ENCODE measurements at regions not wholly inside any gene's neighbourhood (a gene's known extent, or its start where the extent isn't known, plus 50 kb on each side); places are given as distances from the start of the nearest gene placed in this dataset.

- no peaks in the 10 kb centered on the region for H3K27me3 ChIP-seq (ENCODE audit: control insufficient read depth, insufficient read depth, low read length)
- H3K9ac ChIP-seq (ENCODE audit: low read length in 3 of 3): no peak overlapping the region
- TF ChIP-seq CTCF (IDR thresholded peaks at IDR 0.05; ENCODE audit: borderline replicate concordance, extremely low read depth, insufficient read depth): no peak
- FAIRE-seq (no peak), DNase-seq (no peak)
- H3K27ac ChIP-seq (ENCODE audit: low read depth in 2 of 2, low read length in 2 of 2): no peak overlapping the region
- no peaks in the 10 kb centered on the region for H3K36me3 ChIP-seq (ENCODE audit: control insufficient read depth in 2 of 3, insufficient read depth in 3 of 3, low read length in 3 of 3)
- H3K4me3 ChIP-seq (ENCODE audit: low read length in 3 of 3): no peak overlapping the region
- no peaks in the 10 kb centered on the region for H3K4me1 ChIP-seq (ENCODE audit: control insufficient read depth in 2 of 3, insufficient read depth in 2 of 3, low read depth in 1 of 3, low read length in 3 of 3)
- H3K9me3 ChIP-seq (ENCODE audit: control insufficient read depth in 2 of 3, insufficient read depth in 1 of 3, low read length in 3 of 3): no peaks in the 10 kb centered on the region
- intact Hi-C loops (cut with DNase I): no loop called here
Measured at GRCh38 chr16:49150341-49150740, 131.3 kb downstream of the CBLN1 start.

- FAIRE-seq: no peak
- no peaks in the 10 kb centered on the region for H3K9me3 ChIP-seq (ENCODE audit: control insufficient read depth in 2 of 3, insufficient read depth in 1 of 3, low read length in 3 of 3)
- H3K27me3 ChIP-seq (ENCODE audit: control insufficient read depth, insufficient read depth, low read length): no peaks in the 10 kb centered on the region
- no peaks in the 10 kb centered on the region for H3K4me1 ChIP-seq (ENCODE audit: control insufficient read depth in 2 of 3, insufficient read depth in 2 of 3, low read depth in 1 of 3, low read length in 3 of 3)
- intact Hi-C loops (cut with DNase I): no loop called here
- H3K27ac ChIP-seq (ENCODE audit: low read depth in 2 of 2, low read length in 2 of 2): no peak overlapping the region
- H3K36me3 ChIP-seq (ENCODE audit: control insufficient read depth in 2 of 3, insufficient read depth in 3 of 3, low read length in 3 of 3): no peaks in the 10 kb centered on the region
- no peak for DNase-seq
- no peak for TF ChIP-seq CTCF (IDR thresholded peaks at IDR 0.05; ENCODE audit: borderline replicate concordance, extremely low read depth, insufficient read depth)
- no peak overlapping the region for H3K4me3 ChIP-seq (ENCODE audit: low read length in 3 of 3)
- no peak overlapping the region for H3K9ac ChIP-seq (ENCODE audit: low read length in 3 of 3)
Measured at GRCh38 chr16:49148410-49148809, 133.2 kb downstream of the CBLN1 start.

GRCh38 chr16:49140618-49141017 is 141.0 kb downstream of the CBLN1 start:
- intact Hi-C loops (cut with DNase I): no loop called here
- Histone ChIP-seq H3K27me3 (ENCODE audit: control insufficient read depth, insufficient read depth, low read length) (no peaks in the 10 kb centered on the region), H3K27ac (ENCODE audit: low read depth in 2 of 2, low read length in 2 of 2) (no peak overlapping the region), H3K4me1 (ENCODE audit: control insufficient read depth in 2 of 3, insufficient read depth in 2 of 3, low read depth in 1 of 3, low read length in 3 of 3) (no peaks in the 10 kb centered on the region), H3K9ac (ENCODE audit: low read length in 3 of 3) (no peak overlapping the region), H3K4me3 (ENCODE audit: low read length in 3 of 3) (no peak overlapping the region), H3K36me3 (ENCODE audit: control insufficient read depth in 2 of 3, insufficient read depth in 3 of 3, low read length in 3 of 3) (no peaks in the 10 kb centered on the region), H3K9me3 (ENCODE audit: control insufficient read depth in 2 of 3, insufficient read depth in 1 of 3, low read length in 3 of 3) (peaks cover 0 to 4% (median 0%) of the 10 kb centered on the region in 3 donors)
- TF ChIP-seq CTCF (IDR thresholded peaks at IDR 0.05; ENCODE audit: borderline replicate concordance, extremely low read depth, insufficient read depth): no peak
- DNase-seq (no peak), FAIRE-seq (no peak)

- no peak for TF ChIP-seq CTCF (IDR thresholded peaks at IDR 0.05; ENCODE audit: borderline replicate concordance, extremely low read depth, insufficient read depth)
- H3K4me1 ChIP-seq (ENCODE audit: control insufficient read depth in 2 of 3, insufficient read depth in 2 of 3, low read depth in 1 of 3, low read length in 3 of 3): no peaks in the 10 kb centered on the region
- no peak for FAIRE-seq
Measured at GRCh38 chr16:49130397-49130796, 151.2 kb downstream of the CBLN1 start.

More at GRCh38 chr16:49130397-49130796, 151.2 kb downstream of the CBLN1 start:
- intact Hi-C loops (cut with DNase I): no loop called here
- H3K36me3 ChIP-seq (ENCODE audit: control insufficient read depth in 2 of 3, insufficient read depth in 3 of 3, low read length in 3 of 3): no peaks in the 10 kb centered on the region
- H3K27me3 ChIP-seq (ENCODE audit: control insufficient read depth, insufficient read depth, low read length): no peaks in the 10 kb centered on the region
- H3K4me3 ChIP-seq (ENCODE audit: low read length in 3 of 3): no peak overlapping the region
- no peak overlapping the region for H3K27ac ChIP-seq (ENCODE audit: low read depth in 2 of 2, low read length in 2 of 2)
- no peak for DNase-seq
- H3K9me3 ChIP-seq (ENCODE audit: control insufficient read depth in 2 of 3, insufficient read depth in 1 of 3, low read length in 3 of 3): no peaks in the 10 kb centered on the region
- no peak overlapping the region for H3K9ac ChIP-seq (ENCODE audit: low read length in 3 of 3)
